Panc1 (cell line): ENCODE measurements at regions not wholly inside any gene's neighbourhood (a gene's known extent, or its start where the extent isn't known, plus 50 kb on each side); places are given as distances from the start of the nearest gene placed in this dataset.

Experiments used
- POLR2AphosphoS5 ChIP-seq: IDR thresholded peaks from 2 replicates; pipeline ENCODE4 v1.6.1; 2012; ENCODE audit warnings: mild to moderate bottlenecking, low read depth, low read length, moderate library complexity
- TF ChIP-seq, protein P1 (sequence below): fragments of 450-650 bp; IDR thresholded peaks from 2 replicates; pipeline ENCODE4 v1.5.1; 2017; ENCODE audit warnings: mild to moderate bottlenecking

DNA sequence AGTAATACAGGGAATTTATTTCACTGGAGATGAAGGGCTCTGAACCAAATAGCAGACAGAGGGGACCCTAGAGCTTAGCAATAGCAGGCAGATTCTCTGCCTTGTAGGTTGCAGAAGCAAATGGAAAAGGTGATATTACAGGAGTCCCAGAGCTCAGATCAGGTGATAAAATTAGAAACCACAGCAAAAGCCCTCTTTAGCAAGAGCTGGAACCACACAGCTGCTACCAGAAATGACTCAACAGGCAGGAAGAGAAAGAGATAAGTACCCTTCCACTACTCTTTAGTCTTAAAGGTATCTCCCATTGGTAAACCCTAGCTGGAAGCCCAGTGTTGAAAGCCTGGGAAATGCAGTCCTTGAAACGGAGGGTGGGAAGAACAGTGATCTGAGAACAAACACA is 535.6 kb upstream of the GHITM start:
- no peak for TF ChIP-seq POLR2AphosphoS5
- TF ChIP-seq, protein P1, sequence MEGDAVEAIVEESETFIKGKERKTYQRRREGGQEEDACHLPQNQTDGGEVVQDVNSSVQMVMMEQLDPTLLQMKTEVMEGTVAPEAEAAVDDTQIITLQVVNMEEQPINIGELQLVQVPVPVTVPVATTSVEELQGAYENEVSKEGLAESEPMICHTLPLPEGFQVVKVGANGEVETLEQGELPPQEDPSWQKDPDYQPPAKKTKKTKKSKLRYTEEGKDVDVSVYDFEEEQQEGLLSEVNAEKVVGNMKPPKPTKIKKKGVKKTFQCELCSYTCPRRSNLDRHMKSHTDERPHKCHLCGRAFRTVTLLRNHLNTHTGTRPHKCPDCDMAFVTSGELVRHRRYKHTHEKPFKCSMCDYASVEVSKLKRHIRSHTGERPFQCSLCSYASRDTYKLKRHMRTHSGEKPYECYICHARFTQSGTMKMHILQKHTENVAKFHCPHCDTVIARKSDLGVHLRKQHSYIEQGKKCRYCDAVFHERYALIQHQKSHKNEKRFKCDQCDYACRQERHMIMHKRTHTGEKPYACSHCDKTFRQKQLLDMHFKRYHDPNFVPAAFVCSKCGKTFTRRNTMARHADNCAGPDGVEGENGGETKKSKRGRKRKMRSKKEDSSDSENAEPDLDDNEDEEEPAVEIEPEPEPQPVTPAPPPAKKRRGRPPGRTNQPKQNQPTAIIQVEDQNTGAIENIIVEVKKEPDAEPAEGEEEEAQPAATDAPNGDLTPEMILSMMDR: no peak
